ENCODE measurements at regions not wholly inside any gene's neighbourhood (a gene's known extent, or its start where the extent isn't known, plus 50 kb on each side); places are given as distances from the start of the nearest gene placed in this dataset.
A peak's percentile ranks its signal among the peaks of the same experiment; 100 is the strongest.
"Not testable (repeated sequence)": the region's sequence is repeated elsewhere in the genome, so short reads cannot be mapped to it uniquely, and the experiment has no call there.

DNA sequence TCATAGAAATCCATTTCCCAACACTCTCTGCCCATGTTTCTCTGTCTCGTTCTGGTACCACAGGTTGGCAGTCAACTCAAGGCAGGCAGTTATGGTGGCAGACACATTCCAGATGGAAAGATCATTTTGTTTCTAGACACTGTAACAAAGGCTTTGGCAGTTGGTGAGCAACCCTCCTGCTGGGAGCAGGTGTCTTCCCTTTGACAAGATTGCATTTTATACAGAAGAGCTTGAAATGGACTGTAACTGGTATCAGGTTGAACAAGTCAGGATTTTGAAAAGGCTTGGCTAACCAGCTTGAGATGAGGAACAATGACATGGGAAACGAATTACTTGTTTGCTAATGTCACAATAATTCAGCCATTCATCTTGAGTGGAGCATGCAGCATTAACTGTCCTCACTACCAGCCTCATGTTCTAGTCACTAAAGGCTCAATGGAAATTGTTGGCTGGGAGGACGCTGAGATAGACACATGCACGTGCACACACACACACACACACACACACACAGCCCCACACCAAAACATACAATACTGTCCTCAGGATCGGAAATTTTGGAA is 170.0 kb downstream of the SEMA6D start:
- DNase-seq: peak; percentile 76

GRCh38 chr15:47888385-47889100 is 171.2 kb downstream of the SEMA6D start:
- no peak for DNase-seq

DNA sequence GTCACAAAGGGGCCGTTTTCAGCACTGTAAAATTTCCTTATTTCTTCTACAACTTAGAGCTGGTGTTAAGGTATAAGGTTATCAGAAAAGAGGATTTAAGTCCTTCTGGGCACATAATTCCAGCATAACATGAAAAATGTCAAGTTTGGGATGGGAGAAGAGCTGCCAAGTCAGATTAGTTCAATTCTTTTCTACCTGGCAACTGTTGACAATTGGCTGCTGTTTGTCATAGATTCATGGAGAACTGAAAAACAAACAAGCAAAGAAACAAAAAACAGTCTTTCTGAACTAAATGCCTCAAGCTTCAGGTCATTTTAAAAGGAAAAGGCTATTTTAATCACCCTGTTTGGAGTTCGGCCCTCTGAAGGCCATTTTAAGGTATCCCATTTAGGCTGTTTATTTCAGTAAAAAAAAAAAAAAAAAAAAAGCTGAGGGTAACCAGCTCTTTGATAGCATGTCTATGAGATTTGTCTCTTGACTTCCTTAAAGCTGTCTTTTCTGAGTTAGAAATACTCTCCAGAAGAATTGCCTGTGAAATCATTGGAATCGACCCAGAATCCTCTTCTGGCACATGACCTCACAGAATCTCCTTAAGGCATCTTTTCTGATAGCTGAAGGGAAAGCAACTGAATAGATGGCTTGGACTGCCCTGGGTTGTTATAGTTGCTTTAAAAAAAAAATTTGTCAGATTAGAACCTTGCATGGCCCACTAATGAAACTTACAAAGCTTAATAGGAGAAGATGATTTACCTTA is 173.3 kb downstream of the SEMA6D start:
- DNase-seq: no peak

DNA sequence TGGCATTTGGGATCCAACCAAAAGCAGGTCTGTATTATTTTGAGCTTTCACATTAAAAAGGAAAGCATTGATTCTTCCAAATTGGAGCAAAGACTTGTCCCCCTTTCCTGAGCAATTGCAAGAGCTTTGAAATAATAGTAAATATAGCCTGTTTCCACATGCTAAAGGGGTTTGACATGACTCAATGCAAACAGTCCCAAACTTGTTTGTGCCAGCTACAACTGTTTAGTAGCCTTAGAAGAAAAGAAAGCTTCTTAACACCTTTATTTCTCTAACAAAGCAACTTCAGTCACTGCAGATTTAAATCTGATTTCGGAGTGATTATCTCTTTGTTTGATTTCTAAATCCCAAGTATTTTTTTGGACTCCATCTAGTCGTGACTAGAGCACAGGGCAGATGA is 180.2 kb downstream of the SEMA6D start:
- DNase-seq: no peak

DNA sequence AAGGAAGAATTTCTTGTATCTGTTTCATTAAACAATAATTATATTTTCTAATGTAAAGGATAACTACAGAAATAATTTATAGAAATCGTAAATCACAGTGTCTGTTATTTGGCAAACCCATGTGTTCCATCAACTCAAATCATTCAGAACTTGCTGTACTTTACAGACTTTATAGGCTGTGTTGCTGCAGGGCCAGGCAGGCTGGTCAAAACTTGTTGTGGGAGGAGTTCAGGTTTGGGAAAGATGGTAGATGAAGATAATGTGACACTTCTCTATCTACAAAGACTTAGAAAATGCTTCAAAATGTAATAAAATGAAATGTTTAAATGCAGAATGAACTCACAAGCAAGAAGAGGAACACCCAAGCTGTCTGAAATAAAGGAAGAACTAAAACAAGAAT is 183.4 kb downstream of the SEMA6D start:
- DNase-seq: no peak

- DNase-seq: no peak
Observed at GRCh38 chr15:47903368-47903767, 186.1 kb downstream of the SEMA6D start.

GRCh38 chr15:47908486-47908885 is 191.2 kb downstream of the SEMA6D start:
- DNase-seq: no peak

GRCh38 chr15:47908950-47909670 is 191.8 kb downstream of the SEMA6D start:
- no peak for DNase-seq

GRCh38 chr15:47912910-47913309 is 195.6 kb downstream of the SEMA6D start:
- not testable (repeated sequence) for DNase-seq

GRCh38 chr15:47917881-47918280 is 200.6 kb downstream of the SEMA6D start:
- DNase-seq: no peak

- DNase-seq: no peak
Observed at GRCh38 chr15:47918877-47919276, 201.6 kb downstream of the SEMA6D start.

GRCh38 chr15:47924381-47924780 is 196.4 kb upstream of the SLC24A5 start:
- DNase-seq: no peak

GRCh38 chr15:47929138-47929803 is 191.5 kb upstream of the SLC24A5 start:
- no peak for DNase-seq

DNA sequence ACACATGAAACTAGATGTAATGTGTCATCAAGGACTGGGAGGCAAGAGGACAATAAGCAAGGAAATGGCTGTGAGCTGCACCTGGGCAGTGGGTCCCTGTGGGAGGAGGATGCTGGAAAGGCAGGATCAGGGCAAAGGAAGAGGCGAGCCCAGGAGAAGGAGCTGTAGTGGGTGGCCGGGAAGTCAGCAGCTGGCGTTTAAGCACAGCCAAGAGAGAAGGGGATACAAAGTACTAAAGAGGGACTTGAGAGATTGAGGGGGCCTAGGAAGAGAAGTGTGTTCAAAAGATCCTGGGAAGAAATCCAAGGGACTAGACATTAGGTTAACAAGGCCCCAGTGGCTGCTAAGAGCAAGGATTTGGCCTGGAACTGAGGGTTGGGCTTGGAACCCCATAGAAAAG is 188.5 kb upstream of the SLC24A5 start:
- DNase-seq: no peak

- no peak for DNase-seq
Observed at GRCh38 chr15:47932951-47933641, 187.7 kb upstream of the SLC24A5 start.

DNA sequence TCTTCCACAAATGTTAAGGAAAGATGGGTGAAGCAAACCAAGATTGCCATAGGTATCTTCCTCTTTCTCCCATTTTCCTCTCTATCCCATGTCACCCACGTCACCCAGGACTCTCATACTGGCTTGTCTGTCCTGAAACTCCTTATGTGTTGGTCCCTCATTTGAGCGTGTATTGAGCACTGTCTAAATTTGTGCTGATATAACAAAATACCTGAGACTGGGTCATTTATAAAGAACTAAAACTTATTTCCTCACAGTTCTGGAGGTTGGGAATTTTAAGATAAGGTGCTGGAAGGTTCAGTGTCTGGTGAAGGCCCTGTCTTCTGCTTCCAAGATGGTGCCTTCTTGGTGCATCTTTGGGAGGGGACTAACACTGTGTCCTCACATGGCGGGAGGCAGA is 186.9 kb upstream of the SLC24A5 start:
- DNase-seq: no peak

- no peak for DNase-seq
Observed at GRCh38 chr15:47934342-47934741, 186.4 kb upstream of the SLC24A5 start.

- DNase-seq: no peak
Observed at GRCh38 chr15:47937834-47938233, 183.0 kb upstream of the SLC24A5 start.

GRCh38 chr15:47944637-47945288 is 176.0 kb upstream of the SLC24A5 start:
- no peak for DNase-seq

DNA sequence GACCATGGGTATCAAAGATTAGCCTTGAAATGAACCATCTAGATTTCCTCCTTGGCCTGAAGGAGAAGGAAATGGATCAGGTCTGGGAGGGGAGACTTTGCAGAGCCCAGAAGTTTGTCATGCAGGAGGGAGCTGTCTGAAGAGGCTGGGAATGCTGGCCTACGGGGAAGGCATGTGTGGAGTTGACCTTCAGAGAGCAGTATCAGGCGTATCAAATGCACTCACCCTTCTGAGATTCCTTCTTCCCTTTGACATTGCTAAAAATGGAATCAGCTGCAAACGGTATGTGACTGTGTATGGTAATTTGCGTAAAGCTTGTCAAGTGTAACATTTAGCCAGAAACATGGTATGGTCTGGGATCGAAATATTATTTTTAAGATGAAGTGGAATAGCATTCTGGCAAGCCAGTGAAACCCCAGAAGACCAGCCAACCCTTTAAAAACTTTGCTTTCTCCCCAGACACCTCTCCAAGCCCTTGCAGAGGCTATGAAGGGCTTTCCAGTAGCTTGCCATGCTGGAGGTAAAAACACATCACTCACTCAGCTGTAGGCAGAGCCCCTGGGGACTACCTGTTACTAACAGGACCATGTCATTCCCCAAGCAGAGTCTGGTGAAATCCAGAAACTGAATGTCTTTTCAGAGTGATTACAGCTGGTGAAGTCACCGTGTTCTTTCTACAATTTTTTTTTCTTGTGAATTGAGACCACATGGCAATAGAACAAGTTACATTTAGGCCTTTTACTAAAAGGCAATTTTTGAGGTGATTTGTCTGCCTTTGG is 174.7 kb upstream of the SLC24A5 start:
- no peak for DNase-seq

- DNase-seq: no peak
Observed at GRCh38 chr15:47949815-47950214, 171.0 kb upstream of the SLC24A5 start.
